ENCODE measurements at regions not wholly inside any gene's neighbourhood (a gene's known extent, or its start where the extent isn't known, plus 50 kb on each side); places are given as distances from the start of the nearest gene placed in this dataset.
"Not testable (repeated sequence)": the region's sequence is repeated elsewhere in the genome, so short reads cannot be mapped to it uniquely, and the experiment has no call there.

GRCh38 chr1:229729916-229730315, 103.9 kb downstream of the URB2 start:
- no peak for TF ChIP-seq CTCF (conservative IDR thresholded peaks at IDR 0.05; ENCODE audit: low read depth, low read length)
- no peak overlapping the region for H3K4me3 ChIP-seq (ENCODE audit: low read length)
- no peak for DNase-seq (ENCODE audit: low read depth)

DNA sequence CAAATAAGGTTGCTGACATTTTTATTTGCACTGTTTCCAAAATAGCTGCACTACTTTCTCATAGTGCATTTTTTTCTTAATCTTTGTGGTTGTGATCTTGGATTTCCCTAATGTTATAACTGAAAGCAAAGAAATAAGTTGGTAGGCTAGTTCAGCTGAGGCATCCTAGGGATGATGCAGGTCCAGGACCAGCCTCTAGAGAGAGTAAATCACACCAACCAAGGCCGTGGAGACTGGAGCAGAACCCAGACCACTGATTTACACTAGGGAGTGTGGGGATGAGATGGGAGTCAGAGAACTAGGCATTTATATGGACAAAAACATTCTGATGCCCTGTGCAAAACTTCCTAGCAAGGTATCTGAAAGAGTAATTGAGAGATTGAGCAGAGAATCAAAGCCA, 104.5 kb downstream of the URB2 start:
- TF ChIP-seq CTCF (conservative IDR thresholded peaks at IDR 0.05; ENCODE audit: low read depth, low read length): no peak
- DNase-seq (ENCODE audit: low read depth): no peak
- no peak overlapping the region for H3K4me3 ChIP-seq (ENCODE audit: low read length)

DNA sequence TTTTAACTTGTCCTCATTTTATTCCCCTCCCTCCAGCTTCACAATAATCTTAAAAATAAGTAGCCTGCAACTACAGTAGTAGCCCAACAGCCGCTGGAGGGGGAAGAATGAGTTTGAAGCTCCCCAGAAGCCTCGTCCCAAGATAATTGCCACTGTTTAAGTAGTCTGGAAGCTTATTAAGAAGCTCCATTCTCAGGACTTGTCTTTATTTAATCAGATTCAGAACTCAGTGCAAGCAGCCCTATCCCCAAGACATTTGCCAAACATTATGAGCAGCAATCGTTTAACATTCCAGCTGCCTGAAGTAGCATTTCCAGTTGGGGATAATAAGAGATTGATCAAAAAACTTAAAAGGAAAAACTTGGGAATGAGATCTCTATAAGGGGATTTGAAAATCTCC, 106.0 kb downstream of the URB2 start:
- no peak for TF ChIP-seq CTCF (conservative IDR thresholded peaks at IDR 0.05; ENCODE audit: low read depth, low read length)

DNA sequence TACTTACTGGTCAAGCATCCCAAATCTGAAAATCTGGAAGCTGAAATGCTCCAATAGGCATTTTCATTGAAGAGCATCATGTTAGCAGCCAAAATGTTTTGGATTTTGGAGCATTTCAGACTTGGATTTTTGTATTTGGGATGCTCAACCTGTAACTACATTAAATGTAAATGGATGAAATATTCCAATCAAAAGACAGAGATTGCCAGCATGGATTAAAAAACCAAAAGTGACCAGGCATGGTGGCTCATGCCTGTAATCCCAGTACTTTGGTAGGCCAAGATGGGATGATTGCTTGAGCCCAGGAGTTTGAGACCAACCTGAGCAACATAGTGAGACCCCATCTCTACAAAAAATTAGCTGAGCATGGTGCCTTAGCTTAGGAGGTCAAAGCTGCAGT, 110.3 kb downstream of the URB2 start:
- TF ChIP-seq CTCF (conservative IDR thresholded peaks at IDR 0.05; ENCODE audit: low read depth, low read length): no peak
- no peak for DNase-seq (ENCODE audit: low read depth)
- H3K4me3 ChIP-seq (ENCODE audit: low read length): no peak overlapping the region

More for the DNA sequence above, 106.0 kb downstream of the URB2 start:
- DNase-seq (ENCODE audit: low read depth): no peak
- H3K4me3 ChIP-seq (ENCODE audit: low read length): no peak overlapping the region

DNA sequence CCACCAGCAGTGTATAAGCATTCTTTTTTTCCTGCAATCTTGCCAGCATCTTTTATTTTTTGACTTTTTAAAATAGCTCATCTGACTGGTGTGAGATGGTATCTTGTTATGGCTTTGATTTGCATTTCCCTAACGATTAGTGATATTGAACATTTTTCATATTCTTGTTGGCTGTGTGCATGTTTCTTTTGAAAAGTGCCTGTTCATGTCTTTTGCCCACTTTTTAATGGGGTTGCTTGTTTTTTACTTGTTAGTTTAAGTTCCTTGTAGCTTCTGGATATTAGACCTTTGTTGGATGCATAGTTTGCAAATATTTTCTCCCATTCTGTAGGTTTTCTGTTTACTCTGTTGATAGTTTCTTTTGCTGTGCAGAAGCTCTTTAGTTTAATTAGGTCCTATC, 116.6 kb downstream of the URB2 start:
- DNase-seq (ENCODE audit: low read depth); H3K4me3 ChIP-seq (ENCODE audit: low read length): not testable (repeated sequence)

- no peak for DNase-seq (ENCODE audit: low read depth)
Observed at GRCh38 chr1:229749992-229750391, 123.9 kb downstream of the URB2 start.

GRCh38 chr1:229751610-229752009, 125.6 kb downstream of the URB2 start:
- no peak for TF ChIP-seq CTCF (conservative IDR thresholded peaks at IDR 0.05; ENCODE audit: low read depth, low read length)
- H3K4me3 ChIP-seq (ENCODE audit: low read length): no peak overlapping the region
- DNase-seq (ENCODE audit: low read depth): no peak

More at GRCh38 chr1:229749992-229750391, 123.9 kb downstream of the URB2 start:
- H3K4me3 ChIP-seq (ENCODE audit: low read length): no peak overlapping the region
- no peak for TF ChIP-seq CTCF (conservative IDR thresholded peaks at IDR 0.05; ENCODE audit: low read depth, low read length)

GRCh38 chr1:229752679-229753078, 126.6 kb downstream of the URB2 start:
- DNase-seq (ENCODE audit: low read depth): no peak
- TF ChIP-seq CTCF (conservative IDR thresholded peaks at IDR 0.05; ENCODE audit: low read depth, low read length): no peak
- H3K4me3 ChIP-seq (ENCODE audit: low read length): no peak overlapping the region
